Tibial nerve (tissue), 4 donors: ENCODE measurements at regions not wholly inside any gene's neighbourhood (a gene's known extent, or its start where the extent isn't known, plus 50 kb on each side); places are given as distances from the start of the nearest gene placed in this dataset.

Source experiments
- CTCF ChIP-seq, 5 experiments: fragments of 200-600 bp in 3 of 5; fragments of 450-650 bp in 2 of 5; sonication (generic) in 3 of 5; IDR thresholded peaks; one replicate each; pipeline ENCODE4 v1.5.1; 2016 to 2019; ENCODE audit warnings: antibody characterized with exemption in 5 of 5, mild to moderate bottlenecking in 3 of 5, moderate library complexity in 2 of 5
- EP300 ChIP-seq, 2 donors: sonication (generic); formaldehyde crosslinking; IDR thresholded peaks; one replicate each; pipeline ENCODE4 v1.6.1; 2017; ENCODE audit warnings: antibody characterized with exemption in 2 of 2, mild to moderate bottlenecking in 1 of 2
- POLR2A ChIP-seq, 2 donors: fragments of 450-650 bp; IDR thresholded peaks; one replicate each; pipeline ENCODE4 v1.6.1; 2017; ENCODE audit warnings: antibody characterized with exemption in 2 of 2, mild to moderate bottlenecking in 2 of 2, moderate library complexity in 2 of 2

- TF ChIP-seq EP300 (IDR thresholded peaks at IDR 0.05) (no peak), CTCF (IDR thresholded peaks at IDR 0.05) (no peak), POLR2A (IDR thresholded peaks at IDR 0.05) (no peak)
Observed at GRCh38 chr15:29393443-29393842, 123.8 kb upstream of the NSMCE3 start.
